Kidney tubule cell (primary cell): ENCODE measurements at regions not wholly inside any gene's neighbourhood (a gene's known extent, or its start where the extent isn't known, plus 50 kb on each side); places are given as distances from the start of the nearest gene placed in this dataset.

Source experiments
- DNase-seq: peaks from one replicate; pipeline ENCODE4 v3.0.0-alpha.2; 2018; ENCODE audit warnings: low spot score

DNA sequence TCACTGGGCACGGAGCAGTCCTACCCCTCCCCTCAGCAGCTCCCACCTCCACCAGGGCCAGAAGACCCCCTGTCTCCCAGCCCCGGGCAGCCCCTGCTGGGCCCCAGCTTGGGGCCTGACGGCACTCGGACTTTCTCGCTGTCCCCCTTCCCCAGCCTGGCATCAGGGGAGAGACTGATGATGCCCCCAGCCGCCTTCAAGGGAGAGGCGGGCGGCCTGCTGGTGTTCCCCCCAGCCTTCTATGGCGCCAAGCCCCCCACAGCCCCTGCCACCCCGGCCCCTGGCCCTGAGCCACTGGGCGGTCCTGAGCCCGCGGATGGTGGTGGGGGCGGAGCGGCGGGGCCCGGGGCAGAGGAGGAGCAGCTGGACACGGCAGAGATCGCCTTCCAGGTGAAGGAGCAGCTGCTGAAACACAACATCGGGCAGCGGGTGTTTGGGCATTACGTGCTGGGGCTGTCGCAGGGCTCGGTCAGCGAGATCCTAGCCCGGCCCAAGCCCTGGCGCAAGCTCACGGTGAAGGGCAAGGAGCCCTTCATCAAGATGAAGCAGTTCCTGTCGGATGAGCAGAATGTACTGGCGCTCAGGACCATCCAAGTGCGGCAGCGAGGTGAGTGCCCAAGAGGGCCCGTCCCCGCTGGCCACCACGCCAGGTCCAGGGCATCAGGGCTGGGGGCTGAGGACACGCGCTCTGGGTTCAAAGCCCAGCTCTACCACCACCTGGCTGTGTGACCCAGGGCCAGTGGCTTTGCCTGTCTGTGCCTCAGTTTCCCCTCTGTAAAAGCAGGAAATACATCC lies 58.6 kb downstream of the PHETA1 start:
- DNase-seq: no peak

DNA sequence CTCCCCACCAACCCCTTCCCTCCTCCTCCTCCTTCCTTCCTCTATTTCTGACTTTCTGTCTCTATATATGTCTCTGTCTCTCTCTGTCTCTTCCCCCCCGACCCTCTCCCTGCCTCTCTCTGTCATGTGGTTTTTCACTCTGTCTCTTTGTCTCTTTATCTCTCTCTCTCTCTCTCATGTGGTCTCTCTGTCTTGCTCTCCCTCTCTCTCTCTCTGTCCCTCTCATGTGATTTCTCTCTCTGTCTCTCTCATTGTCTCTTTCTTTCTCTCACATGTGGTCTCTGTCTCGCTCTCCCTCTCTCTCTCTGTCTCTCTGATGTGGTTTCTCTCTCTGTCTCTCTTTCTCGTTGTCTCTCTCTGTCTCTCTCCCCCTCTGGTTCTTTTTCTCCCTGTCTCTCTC lies 59.3 kb downstream of the PHETA1 start:
- DNase-seq: no peak

DNA sequence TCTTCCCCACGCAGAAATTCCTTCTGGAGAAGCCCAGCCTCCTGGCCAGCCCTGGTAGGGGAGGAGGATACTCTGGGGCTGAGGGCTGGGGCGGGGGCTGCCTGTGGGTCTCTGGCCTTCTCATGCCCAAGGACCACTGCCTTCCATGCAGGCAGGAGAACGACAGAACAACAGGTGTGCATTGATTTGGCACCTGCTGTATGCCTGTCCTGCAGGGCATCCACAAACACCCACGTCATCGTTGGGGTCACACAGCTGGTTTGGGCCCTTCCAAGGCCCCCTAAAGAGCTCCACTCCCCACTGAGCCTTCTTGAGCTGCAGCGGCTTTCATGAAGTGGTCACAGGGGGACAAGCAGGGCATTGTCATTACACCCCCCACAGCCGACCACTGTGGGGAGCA lies 60.4 kb downstream of the PHETA1 start:
- no peak for DNase-seq

DNA sequence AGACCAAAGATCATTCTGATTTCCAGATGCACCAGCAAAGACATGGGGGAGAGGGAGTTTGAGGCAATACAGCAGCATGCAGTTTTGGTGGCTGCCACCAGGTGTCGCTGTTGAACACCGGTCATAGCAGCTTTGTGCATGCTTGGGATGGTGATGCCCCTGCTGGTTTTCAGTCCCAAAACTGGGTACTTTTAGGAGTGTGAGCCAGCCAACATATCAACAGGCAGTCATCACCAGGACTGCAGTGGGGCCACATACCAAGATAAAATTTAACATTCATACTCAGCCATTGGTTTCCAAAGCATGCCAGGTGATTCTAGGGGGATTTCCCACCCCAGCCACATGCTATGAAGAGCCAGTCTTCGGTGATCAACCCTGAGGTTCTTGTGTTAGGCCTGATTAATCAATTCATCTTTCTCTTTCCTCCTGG lies 64.2 kb downstream of the PHETA1 start:
- peak; percentile 17 for DNase-seq

DNA sequence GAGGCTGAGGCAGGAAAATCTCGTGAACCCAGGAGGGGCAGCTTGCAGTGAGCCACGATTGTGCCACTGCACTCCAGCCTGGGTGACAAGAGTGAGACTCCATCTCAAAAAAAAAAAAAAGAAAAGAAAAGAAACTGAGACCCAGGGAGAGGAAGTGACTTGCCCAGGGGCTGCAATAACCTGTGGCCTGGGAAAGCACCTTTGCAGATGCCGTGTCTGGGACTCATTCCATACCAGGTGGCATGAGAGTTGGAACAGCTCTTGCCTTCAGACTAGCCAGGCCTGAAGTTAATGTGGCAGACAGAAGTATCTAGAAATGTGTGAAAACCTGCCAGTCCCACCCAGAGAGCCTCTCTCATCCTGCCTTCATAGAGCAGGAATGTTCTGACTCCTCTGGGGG lies 65.4 kb downstream of the PHETA1 start:
- no peak for DNase-seq

DNA sequence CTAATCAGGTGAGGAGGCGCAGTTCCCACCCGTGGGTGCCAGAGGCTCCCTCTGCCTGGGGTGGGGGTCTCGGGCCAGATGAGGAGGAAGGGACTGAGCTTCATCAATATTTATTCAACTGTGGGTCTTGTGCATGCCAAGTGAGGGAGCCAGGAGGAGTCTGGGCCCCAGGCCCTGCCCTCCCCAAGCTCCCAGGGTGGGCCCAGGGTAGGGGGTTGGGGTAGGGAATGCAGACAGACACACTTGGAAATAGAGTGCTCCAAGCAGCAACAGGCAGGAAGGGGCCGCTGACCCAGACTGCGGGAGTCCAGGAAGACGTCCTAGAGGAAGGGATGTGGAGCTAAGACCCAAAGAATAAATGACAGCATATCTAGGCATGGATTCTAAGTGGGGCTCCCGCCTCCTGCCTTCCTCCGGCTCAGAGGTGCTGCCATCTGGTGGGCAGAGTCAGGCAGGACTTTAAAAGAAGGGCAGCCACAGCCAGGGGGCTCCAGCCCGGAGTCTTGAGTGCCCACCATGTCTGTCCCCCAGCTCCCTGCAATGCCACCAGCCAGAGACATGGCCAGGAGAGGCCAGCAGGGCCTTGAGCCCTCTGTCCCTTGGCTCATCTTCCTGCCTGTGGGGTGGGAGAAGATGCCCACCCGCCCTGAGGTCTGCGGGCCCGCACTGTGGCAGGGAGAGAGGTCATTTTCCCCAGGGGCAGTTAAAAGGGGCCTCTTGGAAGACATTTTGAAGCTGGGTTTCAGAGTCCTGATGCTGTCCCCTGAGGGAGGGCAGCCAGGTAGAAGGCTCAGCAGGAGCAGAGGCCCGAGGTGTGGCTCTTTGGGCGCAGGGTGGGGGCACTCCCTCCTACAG lies 70.1 kb downstream of the PHETA1 start:
- DNase-seq: peak; percentile 44

DNA sequence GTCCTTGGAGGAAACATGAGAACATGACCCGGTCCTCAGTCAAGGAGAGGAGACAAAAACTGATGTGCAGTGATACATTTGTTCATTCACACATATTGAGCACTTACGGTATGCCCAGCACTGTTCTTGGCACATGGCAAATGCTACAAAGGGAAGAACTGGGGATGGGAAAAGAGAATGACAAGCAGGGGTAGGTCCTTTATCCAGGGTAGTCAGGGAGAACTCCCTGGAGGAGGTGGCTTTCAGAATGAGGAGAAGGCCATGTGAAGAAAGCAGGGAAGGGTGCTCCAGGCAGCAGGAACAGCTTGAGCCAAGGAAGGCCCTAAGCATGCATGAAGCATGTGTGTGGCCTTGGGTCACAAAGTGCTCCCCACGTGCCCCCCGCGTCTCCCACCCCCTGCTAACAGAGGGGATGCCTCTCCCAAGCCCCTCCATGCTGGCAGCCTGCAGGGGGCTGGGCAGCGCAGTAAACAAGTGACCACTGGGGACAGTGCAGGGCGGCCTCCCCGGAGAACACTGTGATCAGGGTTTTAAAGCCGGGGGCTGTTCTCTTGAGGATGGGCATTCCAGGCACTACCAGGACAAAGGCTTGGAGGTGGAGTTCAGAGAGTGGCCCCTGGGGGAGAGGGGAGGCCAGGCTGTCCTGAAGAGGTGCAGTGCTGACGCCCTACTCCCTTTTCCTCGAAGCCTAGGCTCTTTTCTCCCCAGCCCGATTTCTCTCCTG lies 71.0 kb downstream of the PHETA1 start:
- no peak for DNase-seq

DNA sequence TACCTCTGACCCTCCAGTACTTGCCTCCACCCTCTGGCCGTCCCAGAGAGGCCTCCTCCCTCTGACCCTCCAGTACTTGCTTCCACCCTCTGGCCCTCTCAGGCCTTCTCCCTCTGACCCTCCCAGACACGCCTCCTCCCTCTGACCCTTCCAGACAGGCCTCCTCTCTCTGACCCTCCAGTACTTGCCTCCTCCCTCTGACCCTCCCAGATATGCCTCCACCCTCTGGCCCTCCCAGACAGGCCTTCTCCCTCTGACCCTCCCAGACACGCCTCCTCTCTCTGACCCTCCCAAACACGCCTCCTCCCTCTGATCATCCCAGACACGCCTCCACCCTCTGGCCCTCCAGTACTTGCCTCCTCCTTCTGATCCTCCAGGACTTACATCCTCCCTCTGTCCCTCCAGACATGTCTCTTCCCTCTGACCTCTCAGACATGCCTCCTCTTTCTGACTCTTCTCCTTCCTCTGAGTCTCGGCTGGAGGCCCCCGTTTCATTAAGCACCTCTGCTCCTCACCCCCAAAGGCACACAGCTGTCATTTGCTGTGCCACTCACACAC lies 71.9 kb downstream of the PHETA1 start:
- no peak for DNase-seq

DNA sequence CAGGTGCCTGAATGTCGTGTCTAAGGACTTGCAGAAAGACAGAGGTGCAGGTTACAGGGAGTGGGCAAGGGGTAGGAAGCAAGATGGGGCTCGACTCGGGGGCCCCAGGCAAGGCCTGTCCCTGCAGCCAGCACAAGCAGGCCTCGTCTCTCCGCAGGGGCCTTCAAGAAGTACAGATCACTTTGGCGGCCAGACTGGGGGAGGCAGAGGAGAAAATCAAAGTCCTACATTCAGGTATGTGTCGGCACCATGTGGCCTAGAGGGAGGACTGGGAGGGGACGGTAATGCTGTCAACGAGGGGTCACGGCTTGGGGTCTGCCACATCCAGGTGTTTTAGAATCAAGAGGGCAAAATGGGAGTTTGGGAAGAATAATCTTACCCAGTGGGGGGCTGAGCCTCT lies 73.7 kb downstream of the PHETA1 start:
- DNase-seq: no peak

DNA sequence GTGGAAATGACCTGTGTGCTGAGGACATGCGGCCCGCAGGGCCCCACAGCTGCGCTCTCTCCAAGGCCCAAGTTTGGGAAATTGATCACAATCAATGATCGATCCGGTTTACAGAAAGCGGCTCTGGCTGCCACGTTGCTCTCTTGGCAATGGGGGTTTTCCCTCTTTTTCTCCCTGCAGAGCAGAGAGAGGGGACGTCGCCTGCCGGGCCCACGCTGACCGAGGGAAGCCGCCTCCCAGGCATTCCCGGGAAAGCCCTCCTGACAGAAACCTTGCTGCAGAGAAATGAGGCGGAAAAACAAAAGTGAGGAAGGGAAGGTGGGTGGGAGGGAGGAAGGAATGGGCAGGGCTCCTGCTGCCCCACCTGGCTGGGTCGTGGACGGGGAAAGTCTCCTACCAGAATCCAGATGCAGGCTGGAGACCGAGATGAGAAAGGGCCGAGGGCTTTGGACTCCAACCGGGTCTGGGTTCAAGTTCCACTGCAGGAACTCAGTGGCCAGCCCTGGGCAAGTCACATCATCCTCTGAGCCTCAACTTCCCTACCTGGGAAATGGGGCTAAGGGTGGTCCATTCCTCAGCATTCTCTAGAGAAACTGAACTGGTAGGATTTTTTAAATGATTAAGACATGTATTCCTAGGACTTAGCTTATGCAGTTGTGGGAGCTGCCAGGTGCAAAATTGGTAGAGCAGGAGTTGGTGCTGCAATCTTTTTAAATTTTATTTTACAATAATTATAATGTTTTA lies 75.5 kb downstream of the PHETA1 start:
- no peak for DNase-seq

DNA sequence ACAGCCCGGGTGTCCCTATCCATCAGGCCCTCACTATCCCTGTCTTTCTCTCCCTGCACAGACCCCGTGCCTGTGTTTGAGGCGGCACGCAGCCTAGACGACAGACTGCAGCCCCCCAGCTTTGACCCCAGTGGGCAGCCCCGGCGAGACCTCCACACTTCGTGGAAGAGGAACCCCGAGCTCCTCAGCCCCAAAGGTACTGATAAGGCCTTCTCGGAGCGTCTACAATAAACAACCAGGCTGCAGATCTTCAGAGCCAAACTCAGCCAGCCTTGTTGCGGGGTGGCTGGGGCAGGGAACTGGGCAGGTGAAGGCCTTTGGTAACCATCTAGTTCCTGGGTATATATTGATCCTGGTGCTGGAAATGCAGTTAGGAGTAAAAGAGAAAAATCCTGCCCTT lies 77.5 kb downstream of the PHETA1 start:
- DNase-seq: no peak

DNA sequence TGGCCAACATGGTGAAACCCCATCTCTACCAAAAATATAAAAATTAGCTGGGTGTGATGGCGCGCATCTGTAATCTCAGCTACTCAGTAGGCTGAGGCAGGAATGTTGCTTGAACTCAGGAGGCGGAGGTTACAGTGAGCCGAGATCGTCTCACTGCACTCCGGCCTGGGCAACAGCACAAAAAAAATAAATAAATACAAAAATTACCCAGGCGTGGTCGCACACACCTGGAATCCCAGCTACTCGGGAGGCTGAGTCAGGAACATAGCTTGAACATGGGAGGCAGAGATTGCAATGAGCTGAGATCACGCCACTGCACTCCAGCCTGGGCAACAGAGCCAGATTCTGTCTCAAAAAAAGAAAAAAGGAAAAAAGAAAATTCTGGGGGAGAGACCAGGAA lies 80.1 kb downstream of the PHETA1 start:
- DNase-seq: peak; percentile 14

DNA sequence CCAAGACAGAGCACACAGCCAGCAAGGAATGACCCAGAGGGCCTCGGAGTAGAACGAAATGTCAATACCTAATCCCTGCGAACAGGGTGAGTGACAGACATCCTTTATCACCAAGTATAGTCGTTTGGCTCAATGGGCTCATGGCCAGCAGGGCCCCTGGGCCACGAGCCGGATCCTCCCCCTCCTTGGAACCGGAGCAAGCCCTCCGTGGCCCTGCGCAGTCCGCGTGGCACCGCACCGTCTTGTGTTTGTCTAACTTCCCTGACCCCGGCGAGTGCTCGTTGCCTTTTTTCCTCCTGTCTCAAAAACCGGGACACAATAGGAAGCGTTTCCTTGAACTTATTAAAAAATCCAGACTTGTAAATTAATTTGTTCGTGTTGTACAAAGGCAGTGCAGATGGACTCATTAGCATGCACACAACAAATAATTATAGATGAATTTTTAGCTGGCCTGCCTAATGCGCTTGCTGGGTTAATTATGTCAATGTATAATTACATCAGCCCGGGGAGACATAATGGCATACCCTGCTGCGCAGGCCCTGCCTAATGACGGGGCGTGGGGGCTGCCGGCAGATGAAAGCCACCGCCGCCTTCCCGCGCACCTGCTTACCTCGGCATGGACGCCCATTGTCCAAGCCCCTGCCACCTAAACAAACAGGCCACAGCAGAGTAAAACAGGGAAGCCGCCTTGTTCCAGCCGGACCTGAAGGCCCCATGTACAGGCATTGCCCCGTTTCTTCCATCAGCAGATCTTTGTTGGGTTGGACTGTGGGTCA lies 81.6 kb downstream of the PHETA1 start:
- no peak for DNase-seq

DNA sequence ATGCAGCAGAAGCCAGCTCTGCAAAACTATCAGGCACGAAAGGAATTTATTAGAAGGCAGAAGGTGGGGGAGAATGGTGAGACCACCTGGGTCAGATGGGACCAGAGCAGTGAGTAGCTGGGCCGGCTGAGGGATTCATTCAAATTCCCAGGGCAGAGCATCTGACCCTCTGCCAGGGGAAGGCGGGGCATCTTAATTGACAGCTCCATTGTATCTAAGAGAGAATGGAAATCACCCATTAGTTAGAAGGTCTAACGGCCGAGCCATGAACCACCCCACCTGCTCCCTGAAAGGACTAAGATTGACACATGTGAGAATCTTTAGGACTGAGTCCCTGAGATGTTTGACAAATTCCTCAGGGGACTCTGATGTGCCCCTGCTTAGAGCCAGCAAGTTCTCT lies 83.7 kb downstream of the PHETA1 start:
- DNase-seq: no peak

DNA sequence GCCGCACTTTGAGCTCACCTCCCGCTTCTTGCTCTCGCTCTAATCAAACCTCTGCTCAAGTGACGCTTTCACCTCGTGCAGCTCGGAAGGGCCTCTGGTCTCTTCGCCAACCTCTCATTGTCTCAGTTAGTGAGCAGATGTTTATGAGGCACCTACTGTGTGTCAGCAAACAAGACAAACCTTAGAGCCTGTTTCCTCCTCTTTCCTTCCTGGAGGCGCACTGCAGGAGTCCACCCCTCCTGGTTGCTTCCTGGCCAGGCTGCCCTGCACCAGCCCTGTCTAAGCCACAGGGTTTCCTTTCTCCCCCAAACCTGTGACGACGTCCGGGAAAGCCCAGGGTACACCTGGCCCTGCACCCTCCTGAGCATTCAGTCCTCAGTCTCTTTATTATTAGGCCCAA lies 84.2 kb downstream of the PHETA1 start:
- DNase-seq: no peak

DNA sequence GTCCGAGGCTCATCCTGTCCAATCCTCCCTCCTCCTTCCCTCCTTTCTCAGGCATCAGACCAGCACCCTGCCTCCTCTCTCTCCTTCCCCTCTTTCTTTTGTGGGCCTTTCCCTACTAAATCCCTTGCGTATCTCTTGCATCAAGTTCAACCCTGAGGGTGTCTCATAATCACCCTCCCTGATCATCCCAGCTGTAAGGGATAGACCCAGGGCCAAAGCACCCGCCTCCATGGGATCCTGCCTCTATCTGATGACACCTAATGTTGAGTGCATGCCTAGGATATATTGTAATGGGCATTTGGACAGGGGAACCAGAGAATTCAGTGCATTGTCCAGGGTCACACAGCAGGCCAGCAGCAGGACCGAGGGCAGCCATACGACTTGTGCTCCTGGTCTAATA lies 84.9 kb downstream of the PHETA1 start:
- no peak for DNase-seq

DNA sequence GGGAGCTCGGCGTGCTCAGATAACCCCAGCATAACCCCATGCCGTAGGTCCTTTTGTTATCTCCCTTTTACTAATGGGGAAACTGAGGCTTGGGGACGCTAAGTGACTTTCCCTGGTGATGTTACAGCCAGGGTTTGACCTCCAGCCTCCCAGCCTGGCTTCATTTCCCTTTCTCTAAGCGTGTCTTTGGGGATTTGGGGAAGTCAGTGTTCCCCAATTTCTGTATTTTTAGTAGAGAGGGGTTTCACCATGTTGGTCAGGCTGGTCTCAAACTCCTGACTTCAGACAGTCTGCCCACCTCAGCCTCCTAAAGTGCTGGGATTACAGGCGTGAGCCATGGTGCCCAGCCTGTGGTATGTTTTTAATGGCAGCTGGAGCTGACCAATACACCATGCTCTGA lies 85.4 kb downstream of the PHETA1 start:
- no peak for DNase-seq

DNA sequence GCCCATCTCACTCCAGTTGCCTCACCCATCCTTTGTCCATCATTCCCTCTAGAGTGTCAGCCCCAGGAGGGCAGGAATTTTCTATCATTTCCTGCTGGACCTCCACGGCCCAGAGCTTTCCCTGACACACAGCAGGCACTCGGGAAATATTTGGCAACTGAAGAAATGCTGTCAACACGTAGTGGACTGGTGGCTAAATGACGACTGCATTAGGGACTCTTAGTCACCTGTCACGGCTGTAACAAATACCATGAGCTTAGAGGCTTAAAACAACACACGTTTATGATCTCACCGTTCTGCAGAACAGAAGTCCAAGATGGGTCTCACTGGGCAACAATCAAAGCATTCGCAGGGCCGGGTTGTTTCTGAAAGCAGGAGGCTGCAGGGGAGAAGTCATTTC lies 91.3 kb downstream of the PHETA1 start:
- no peak for DNase-seq

DNA sequence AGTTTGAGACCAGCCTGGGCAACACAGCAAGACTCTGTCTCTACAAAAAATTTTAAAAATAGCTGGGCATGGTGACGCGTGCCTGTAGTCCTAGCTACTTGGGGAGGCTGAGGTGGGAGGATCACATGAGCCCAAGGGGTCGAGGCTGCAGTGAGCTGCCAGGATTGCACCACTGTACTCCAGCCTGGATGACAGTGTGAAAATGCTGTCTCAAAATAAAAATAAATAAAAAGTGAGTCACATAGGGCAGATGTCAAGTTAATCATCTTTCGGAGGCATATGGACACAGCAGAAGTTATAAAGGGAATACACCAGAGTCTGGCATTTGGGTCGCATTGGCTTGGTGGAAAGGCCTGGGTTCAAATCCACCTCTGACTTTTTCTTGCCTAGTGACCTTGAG lies 92.7 kb downstream of the PHETA1 start:
- DNase-seq: peak; percentile 11

DNA sequence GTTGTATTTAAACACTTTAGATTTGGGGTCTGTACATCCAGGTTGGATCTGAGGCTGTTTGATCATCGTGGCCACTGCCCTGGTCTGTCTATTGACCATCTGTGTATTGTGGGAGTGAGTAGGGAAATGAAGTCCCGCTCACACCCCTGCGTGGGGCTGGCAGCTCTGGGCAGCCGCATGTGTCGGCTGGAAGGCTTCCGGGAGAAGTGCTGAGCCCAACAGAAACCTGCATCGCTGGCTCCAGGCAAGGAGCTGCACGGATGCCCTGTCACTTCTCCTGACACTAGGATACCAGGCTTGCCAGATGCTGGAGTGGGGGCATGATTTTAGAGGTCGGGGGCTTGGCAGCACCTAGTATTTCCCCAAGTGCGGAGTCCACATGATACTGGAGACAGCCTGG lies 93.6 kb downstream of the PHETA1 start:
- DNase-seq: no peak

DNA sequence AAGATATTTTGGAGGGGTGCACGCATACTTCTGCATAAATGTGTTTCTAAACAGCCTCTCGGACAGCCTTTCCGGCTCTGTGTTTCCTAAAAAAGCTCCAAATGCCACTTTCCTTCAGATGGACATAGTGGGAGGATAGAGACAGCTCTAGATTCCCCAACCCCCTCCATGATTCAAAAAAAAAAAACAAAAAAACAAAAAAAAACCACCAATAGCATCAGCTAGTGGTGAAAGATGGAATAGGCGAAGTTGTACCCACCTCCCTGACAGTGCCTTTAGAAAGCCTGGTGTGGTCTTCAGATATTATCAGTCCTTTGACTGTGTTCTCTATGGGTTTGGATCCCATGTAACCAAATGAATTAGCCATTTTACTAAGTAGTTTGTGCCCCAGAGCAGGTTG lies 94.1 kb downstream of the PHETA1 start:
- no peak for DNase-seq
